ENCODE measurements at regions not wholly inside any gene's neighbourhood (a gene's known extent, or its start where the extent isn't known, plus 50 kb on each side); places are given as distances from the start of the nearest gene placed in this dataset.

DNA sequence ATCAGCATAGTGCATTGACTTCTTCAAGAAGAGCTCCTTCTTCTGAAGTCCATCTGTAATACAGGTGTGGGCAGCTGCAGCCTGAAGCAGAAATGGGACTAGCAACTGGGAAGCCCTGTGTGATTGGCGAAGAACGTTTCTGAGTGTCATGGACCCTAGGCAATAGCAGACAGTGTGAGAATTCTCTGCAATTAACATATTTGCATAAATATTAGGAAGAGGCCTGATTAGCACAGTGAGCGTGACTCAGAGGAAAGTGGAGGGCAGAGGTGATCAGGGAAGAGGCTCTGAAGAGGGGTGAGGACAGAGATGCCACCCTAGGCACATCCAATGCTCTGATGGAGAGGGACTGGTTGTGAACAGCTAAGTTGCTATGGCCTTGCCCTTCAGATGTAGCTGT lies 171.2 kb upstream of the ZBED5 start:
- TF ChIP-seq, protein P1, sequence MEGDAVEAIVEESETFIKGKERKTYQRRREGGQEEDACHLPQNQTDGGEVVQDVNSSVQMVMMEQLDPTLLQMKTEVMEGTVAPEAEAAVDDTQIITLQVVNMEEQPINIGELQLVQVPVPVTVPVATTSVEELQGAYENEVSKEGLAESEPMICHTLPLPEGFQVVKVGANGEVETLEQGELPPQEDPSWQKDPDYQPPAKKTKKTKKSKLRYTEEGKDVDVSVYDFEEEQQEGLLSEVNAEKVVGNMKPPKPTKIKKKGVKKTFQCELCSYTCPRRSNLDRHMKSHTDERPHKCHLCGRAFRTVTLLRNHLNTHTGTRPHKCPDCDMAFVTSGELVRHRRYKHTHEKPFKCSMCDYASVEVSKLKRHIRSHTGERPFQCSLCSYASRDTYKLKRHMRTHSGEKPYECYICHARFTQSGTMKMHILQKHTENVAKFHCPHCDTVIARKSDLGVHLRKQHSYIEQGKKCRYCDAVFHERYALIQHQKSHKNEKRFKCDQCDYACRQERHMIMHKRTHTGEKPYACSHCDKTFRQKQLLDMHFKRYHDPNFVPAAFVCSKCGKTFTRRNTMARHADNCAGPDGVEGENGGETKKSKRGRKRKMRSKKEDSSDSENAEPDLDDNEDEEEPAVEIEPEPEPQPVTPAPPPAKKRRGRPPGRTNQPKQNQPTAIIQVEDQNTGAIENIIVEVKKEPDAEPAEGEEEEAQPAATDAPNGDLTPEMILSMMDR (IDR thresholded peaks at IDR 0.05): no peak
- TF ChIP-seq POLR2A (IDR thresholded peaks at IDR 0.05): no peak

Data from Peyer's patch (tissue), 4 donors.